Heart left ventricle (tissue), 16 donors: ENCODE measurements at regions not wholly inside any gene's neighbourhood (a gene's known extent, or its start where the extent isn't known, plus 50 kb on each side); places are given as distances from the start of the nearest gene placed in this dataset.

Experiments used
- ATAC-seq, 4 donors: fragments of 200-7000 bp; cut with Tn5 transposase; one replicate each; pipeline ENCODE4 v1.9.1; 2020 to 2022; ENCODE audit warnings: moderate library complexity in 4 of 4, mild to moderate bottlenecking in 3 of 4, moderate number of reproducible peaks in 1 of 4
- DNase-seq, 5 donors: peaks; one replicate each; pipeline ENCODE4 v3.0.0-alpha.2; 2020
- H3K27ac ChIP-seq, 12 donors: fragments of 200-600 bp; sonication (generic) in 4 of 12; one replicate each; pipeline versions ENCODE4 v1.5.0 to v1.8.0; 2016 to 2022; ENCODE audit warnings: mild to moderate bottlenecking in 2 of 12
- H3K27me3 ChIP-seq, 9 donors: fragments of 200-600 bp; sonication (generic) in 2 of 9; one replicate each; pipeline versions ENCODE4 v1.5.1 to v1.8.0; 2016 to 2022; ENCODE audit warnings: mild to moderate bottlenecking in 3 of 9
- H3K36me3 ChIP-seq, 9 donors: fragments of 200-600 bp; sonication (generic) in 2 of 9; one replicate each; pipeline versions ENCODE4 v1.5.0 to v1.8.0; 2018 to 2022; ENCODE audit warnings: mild to moderate bottlenecking in 2 of 9
- H3K4me1 ChIP-seq, 12 donors: fragments of 200-600 bp; sonication (generic) in 4 of 12; one replicate each; pipeline versions ENCODE4 v1.5.0 to v1.8.0; 2016 to 2022; ENCODE audit warnings: mild to moderate bottlenecking in 3 of 12
- H3K4me3 ChIP-seq, 12 donors: fragments of 200-600 bp; sonication (generic) in 4 of 12; one replicate each; pipeline versions ENCODE4 v1.5.0 to v1.8.0; 2017 to 2022; ENCODE audit warnings: mild to moderate bottlenecking in 9 of 12, moderate library complexity in 4 of 12
- H3K9me3 ChIP-seq, 12 donors: fragments of 200-600 bp; sonication (generic) in 4 of 12; one replicate each; pipeline versions ENCODE4 v1.5.0 to v1.8.0; 2016 to 2022; ENCODE audit warnings: mild to moderate bottlenecking in 1 of 12
- CTCF ChIP-seq, 12 donors: fragments of 200-600 bp; sonication (generic) in 4 of 12; IDR thresholded peaks; one replicate each; pipeline versions ENCODE4 v1.5.0 to v1.8.0; 2018 to 2022; ENCODE audit warnings: antibody characterized with exemption in 12 of 12, mild to moderate bottlenecking in 5 of 12
- POLR2A ChIP-seq, 2 donors: fragments of 450-650 bp; IDR thresholded peaks; one replicate each; pipeline ENCODE4 v1.6.1; 2017; ENCODE audit warnings: antibody characterized with exemption in 2 of 2, mild to moderate bottlenecking in 2 of 2, moderate library complexity in 2 of 2
- WGBS, 4 donors: extraction: QIAGEN DNeasy Blood & Tissue Kit in 2 of 4; methylation state at CpG; one replicate each; pipeline versions ENCODE4 v1.1.5 to v1.1.7; 2013 to 2018; 5-methylcytosine and 5-hydroxymethylcytosine counted together
- intact Hi-C, 10 donors: fragments of 100-400 bp; cut with DNase I; formaldehyde crosslinking; loops; one replicate each; pipeline versions ENCODE4 v1.11.1 to v1.14.2; 2022
- donor health status: ischemic (EF 13 %, LVEDD 7.1; RV severe dilation, severe dysfunction).
- donor health status: healthy with polysubstance abuse.
- donor health status: DM: no; HTN: yes; CAD: no.
- donor health status: DM: no; HTN: no; CAD: no.
- donor health status: ischemic (EF 25% LVEDD 6.9; RV normal size, moderate dysfunction).
- donor health status: ischemic (EF 25% LVEDD 5.7; RV mildly dilated, moderate dysfunction).
- donor health status: healthy.
- donor health status: DM: yes; HTN: yes; CAD: no.
- donor health status: ischemic (EF 35%, LVEDD 5.7; RV mildly dilated, moderate dysfunction).
- donor health status: nonischemic (EF 11% LVEDD 7.7; RV severe dilation, severe dysfunction).
- donor health status: DM: yes; HTN: yes; CAD: no.
- donor health status: PGD.
- donor health status: ischemic (EF 29% LVEDD 5.4; RV normal size, mild dysfunction).
- donor health status: nonischemic (EF 23%, LVEDD 6.1; RV moderate dilation, normal function).

GRCh38 chr4:10738826-10739489 lies 54.4 kb upstream of the CLNK start:
- DNase-seq (no peak), ATAC-seq (no peak)
- intact Hi-C loops, result no loop called here
- H3K4me3 ChIP-seq, result no peak overlapping the region
- H3K36me3 ChIP-seq, result no peaks in the 10 kb centered on the region
- TF ChIP-seq POLR2A (IDR thresholded peaks at IDR 0.05) (no peak), CTCF (IDR thresholded peaks at IDR 0.05) (no peak)
- no peak overlapping the region for H3K27ac ChIP-seq
- H3K4me1 ChIP-seq, result no peaks in the 10 kb centered on the region
- WGBS, 4 donors, result 30 to 37% (median 34%) methylated on average over 5 of the region's 5 CpGs
- peaks cover 0 to 12% (median 0%) of the 10 kb centered on the region in 9 donors for H3K27me3 ChIP-seq
- H3K9me3 ChIP-seq, result no peaks in the 10 kb centered on the region

DNA sequence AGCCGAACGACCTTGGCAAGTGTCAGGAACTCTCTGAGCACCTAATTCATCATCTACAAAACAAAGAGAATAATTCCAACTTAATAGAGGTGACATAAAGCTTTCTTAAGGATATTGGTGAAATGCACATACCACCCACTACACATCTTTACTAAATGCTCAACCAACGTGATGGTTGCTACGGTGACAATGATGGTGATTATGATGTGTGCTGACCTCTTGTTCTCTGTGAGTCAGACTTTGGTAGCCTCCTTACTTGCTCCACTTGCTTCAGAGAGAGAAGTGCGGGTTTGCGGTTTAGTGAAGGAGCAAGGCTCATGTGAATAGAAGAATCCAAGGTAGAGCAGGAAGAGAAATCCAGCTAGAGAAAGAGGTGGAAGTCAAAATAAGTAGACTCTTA lies 52.8 kb upstream of the CLNK start:
- no peaks in the 10 kb centered on the region for H3K9me3 ChIP-seq
- H3K4me3 ChIP-seq, result no peak overlapping the region
- H3K4me1 ChIP-seq, result no peaks in the 10 kb centered on the region
- H3K36me3 ChIP-seq, result no peaks in the 10 kb centered on the region
- TF ChIP-seq POLR2A (IDR thresholded peaks at IDR 0.05) (no peak), CTCF (IDR thresholded peaks at IDR 0.05) (no peak)
- 77 to 88% (median 82%) methylated on average over 6 of the region's 6 CpGs for WGBS, 4 donors
- no peak overlapping the region for H3K27ac ChIP-seq
- ATAC-seq, result no peak
- DNase-seq, result no peak
- intact Hi-C loops, result no loop called here
- H3K27me3 ChIP-seq, result peaks cover 0 to 12% (median 0%) of the 10 kb centered on the region in 9 donors

DNA sequence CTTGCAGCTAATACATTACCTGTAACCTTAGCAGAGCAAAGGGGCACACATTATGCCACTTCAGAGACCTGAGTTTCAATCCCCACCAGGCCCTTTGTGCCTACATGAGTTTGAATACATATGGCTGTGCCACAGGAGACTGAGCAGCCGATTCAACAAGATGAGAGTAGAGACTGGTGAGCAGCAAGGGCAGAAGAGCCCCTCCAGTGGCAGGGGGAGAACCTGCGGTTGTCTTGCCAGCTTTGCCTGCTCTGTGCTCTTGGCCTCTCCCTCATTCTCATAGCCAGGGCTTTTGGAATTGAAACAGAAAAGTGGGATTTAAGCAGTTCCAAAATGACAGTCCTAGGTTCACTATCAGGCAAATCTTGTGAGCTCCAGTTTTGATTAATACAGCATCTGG lies 52.3 kb upstream of the CLNK start:
- intact Hi-C loops, result no loop called here
- H3K4me1 ChIP-seq, result no peaks in the 10 kb centered on the region

GRCh38 chr4:10736266-10736665 lies 51.7 kb upstream of the CLNK start:
- no peak for DNase-seq
- Histone ChIP-seq H3K27me3 (peaks cover 0 to 5% (median 0%) of the 10 kb centered on the region in 9 donors), H3K27ac (no peak overlapping the region), H3K4me1 (no peaks in the 10 kb centered on the region), H3K4me3 (no peak overlapping the region), H3K36me3 (no peaks in the 10 kb centered on the region), H3K9me3 (no peaks in the 10 kb centered on the region)
- TF ChIP-seq POLR2A (IDR thresholded peaks at IDR 0.05) (no peak), CTCF (IDR thresholded peaks at IDR 0.05) (no peak)
- no peak for ATAC-seq
- intact Hi-C loops, result no loop called here
- WGBS, 4 donors, result 88 to 94% (median 89%) methylated on average over 3 of the region's 3 CpGs

More for the DNA sequence above, 52.3 kb upstream of the CLNK start:
- Histone ChIP-seq H3K27ac (no peak overlapping the region), H3K36me3 (no peaks in the 10 kb centered on the region), H3K9me3 (no peaks in the 10 kb centered on the region), H3K4me3 (no peak overlapping the region), H3K27me3 (peaks cover 0 to 8% (median 0%) of the 10 kb centered on the region in 9 donors)
- TF ChIP-seq POLR2A (IDR thresholded peaks at IDR 0.05) (no peak), CTCF (IDR thresholded peaks at IDR 0.05) (no peak)
- no peak for ATAC-seq
- no peak for DNase-seq
- 79 to 100% (median 82%) methylated on average over 2 of the region's 2 CpGs for WGBS, 4 donors
